HL-60 (cell line): ENCODE measurements at regions not wholly inside any gene's neighbourhood (a gene's known extent, or its start where the extent isn't known, plus 50 kb on each side); places are given as distances from the start of the nearest gene placed in this dataset.

Experiments
- DNase-seq, 2 experiments: peaks; one replicate each; pipeline ENCODE4 v3.0.0-alpha.2; 2010 to 2020; ENCODE audit warnings: low read depth in 1 of 2, low spot score in 1 of 2
- H3K27ac ChIP-seq: fragments of 250-450 bp; sonication (Bioruptor Pico); replicated peaks from 2 replicates; pipeline ENCODE4 v1.5.1; 2020; ENCODE audit warnings: mild to moderate bottlenecking, moderate library complexity
- H3K27me3 ChIP-seq: fragments of 250-450 bp; sonication (Bioruptor Pico); 2 replicates; pipeline ENCODE4 v1.5.1; 2021; ENCODE audit warnings: mild to moderate bottlenecking, moderate library complexity; ENCODE audit not compliant: insufficient read depth, poor library complexity, severe bottlenecking
- H3K4me3 ChIP-seq: replicated peaks from 2 replicates; pipeline ENCODE4 v1.5.1; 2011; ENCODE audit warnings: mild to moderate bottlenecking, control low read depth, low read length; ENCODE audit not compliant: insufficient read depth
- GABPA ChIP-seq: IDR thresholded peaks from 2 replicates; pipeline ENCODE4 v1.6.1; 2012; ENCODE audit warnings: low read depth
- POLR2AphosphoS5 ChIP-seq: IDR thresholded peaks from 2 replicates; pipeline ENCODE4 v1.6.1; 2012; ENCODE audit warnings: low read depth
- SPI1 ChIP-seq: IDR thresholded peaks from 2 replicates; pipeline ENCODE4 v1.6.1; 2012; ENCODE audit warnings: low read depth, mild to moderate bottlenecking, borderline replicate concordance
- TF ChIP-seq, protein P1 (sequence below): IDR thresholded peaks from one replicate; pipeline ENCODE4 v1.5.1; 2011; ENCODE audit warnings: low read length, control low read depth, inconsistent platforms; ENCODE audit not compliant: insufficient read depth
- TF ChIP-seq, protein P2 (sequence below): IDR thresholded peaks from 2 replicates; pipeline ENCODE4 v1.6.1; 2012; ENCODE audit warnings: low read depth; ENCODE audit not compliant: insufficient replicate concordance

DNA sequence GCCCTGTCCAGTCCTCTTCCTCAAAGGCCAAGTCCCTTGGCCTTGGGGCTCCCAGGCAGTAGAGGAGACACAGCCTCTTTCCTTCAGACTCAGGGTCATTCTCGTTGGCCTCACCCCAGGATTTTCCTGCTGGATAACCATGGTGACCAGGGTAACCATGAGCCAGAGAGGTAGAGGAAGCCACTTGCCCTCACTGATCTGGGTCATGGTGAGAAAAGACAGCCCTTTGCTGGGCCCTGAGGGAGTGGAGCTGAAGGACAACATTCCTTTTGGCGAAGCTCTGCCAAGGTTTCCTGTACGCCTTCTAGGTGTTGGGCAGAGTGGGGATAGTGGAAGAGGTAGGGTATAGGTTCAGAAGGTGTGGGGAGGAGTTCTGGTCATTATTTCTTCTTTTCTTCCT is 53.1 kb upstream of the WNT4 start:
- Histone ChIP-seq H3K27me3 (no peaks in the 10 kb centered on the region), H3K27ac (no peak overlapping the region), H3K4me3 (no peak overlapping the region)
- no peak for TF ChIP-seq POLR2AphosphoS5
- TF ChIP-seq, protein P1, sequence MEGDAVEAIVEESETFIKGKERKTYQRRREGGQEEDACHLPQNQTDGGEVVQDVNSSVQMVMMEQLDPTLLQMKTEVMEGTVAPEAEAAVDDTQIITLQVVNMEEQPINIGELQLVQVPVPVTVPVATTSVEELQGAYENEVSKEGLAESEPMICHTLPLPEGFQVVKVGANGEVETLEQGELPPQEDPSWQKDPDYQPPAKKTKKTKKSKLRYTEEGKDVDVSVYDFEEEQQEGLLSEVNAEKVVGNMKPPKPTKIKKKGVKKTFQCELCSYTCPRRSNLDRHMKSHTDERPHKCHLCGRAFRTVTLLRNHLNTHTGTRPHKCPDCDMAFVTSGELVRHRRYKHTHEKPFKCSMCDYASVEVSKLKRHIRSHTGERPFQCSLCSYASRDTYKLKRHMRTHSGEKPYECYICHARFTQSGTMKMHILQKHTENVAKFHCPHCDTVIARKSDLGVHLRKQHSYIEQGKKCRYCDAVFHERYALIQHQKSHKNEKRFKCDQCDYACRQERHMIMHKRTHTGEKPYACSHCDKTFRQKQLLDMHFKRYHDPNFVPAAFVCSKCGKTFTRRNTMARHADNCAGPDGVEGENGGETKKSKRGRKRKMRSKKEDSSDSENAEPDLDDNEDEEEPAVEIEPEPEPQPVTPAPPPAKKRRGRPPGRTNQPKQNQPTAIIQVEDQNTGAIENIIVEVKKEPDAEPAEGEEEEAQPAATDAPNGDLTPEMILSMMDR = no peak
- TF ChIP-seq, protein P2, sequence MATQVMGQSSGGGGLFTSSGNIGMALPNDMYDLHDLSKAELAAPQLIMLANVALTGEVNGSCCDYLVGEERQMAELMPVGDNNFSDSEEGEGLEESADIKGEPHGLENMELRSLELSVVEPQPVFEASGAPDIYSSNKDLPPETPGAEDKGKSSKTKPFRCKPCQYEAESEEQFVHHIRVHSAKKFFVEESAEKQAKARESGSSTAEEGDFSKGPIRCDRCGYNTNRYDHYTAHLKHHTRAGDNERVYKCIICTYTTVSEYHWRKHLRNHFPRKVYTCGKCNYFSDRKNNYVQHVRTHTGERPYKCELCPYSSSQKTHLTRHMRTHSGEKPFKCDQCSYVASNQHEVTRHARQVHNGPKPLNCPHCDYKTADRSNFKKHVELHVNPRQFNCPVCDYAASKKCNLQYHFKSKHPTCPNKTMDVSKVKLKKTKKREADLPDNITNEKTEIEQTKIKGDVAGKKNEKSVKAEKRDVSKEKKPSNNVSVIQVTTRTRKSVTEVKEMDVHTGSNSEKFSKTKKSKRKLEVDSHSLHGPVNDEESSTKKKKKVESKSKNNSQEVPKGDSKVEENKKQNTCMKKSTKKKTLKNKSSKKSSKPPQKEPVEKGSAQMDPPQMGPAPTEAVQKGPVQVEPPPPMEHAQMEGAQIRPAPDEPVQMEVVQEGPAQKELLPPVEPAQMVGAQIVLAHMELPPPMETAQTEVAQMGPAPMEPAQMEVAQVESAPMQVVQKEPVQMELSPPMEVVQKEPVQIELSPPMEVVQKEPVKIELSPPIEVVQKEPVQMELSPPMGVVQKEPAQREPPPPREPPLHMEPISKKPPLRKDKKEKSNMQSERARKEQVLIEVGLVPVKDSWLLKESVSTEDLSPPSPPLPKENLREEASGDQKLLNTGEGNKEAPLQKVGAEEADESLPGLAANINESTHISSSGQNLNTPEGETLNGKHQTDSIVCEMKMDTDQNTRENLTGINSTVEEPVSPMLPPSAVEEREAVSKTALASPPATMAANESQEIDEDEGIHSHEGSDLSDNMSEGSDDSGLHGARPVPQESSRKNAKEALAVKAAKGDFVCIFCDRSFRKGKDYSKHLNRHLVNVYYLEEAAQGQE = no peak
- no peak for TF ChIP-seq GABPA
- TF ChIP-seq SPI1 = no peak
- DNase-seq = no peak

DNA sequence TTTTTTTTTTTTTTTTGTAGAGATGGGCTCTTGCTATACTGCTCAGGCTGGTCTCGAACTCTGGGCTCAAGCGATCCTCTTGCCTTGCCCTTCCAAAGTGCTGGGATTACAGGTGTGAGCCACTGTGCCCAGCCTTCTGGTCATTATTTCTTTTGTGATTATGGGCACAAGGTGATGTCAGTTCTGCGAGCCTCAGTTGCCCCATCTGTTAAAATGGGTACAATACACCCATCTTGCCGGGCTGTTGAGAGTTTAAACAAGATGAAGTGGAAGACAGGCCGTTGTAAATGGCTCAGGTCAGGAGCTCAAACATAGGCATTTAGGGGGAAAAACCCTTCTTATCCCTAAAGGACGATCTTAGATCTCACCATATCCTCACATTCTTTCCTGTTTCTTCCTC is 53.7 kb upstream of the WNT4 start:
- no peak for DNase-seq
- H3K27me3 ChIP-seq = no peaks in the 10 kb centered on the region
- TF ChIP-seq, protein P2 = no peak
- TF ChIP-seq POLR2AphosphoS5 (no peak), SPI1 (no peak), GABPA (no peak)
- TF ChIP-seq, protein P1 = no peak
- no peak overlapping the region for H3K27ac ChIP-seq
- no peak overlapping the region for H3K4me3 ChIP-seq

- DNase-seq = no peak
- H3K27me3 ChIP-seq = no peaks in the 10 kb centered on the region
- no peak overlapping the region for H3K27ac ChIP-seq
- TF ChIP-seq, protein P1 = no peak
- TF ChIP-seq SPI1 (no peak), POLR2AphosphoS5 (no peak), GABPA (no peak)
- TF ChIP-seq, protein P2 = no peak
- H3K4me3 ChIP-seq = no peak overlapping the region
Observed at GRCh38 chr1:22197644-22198043, 54.7 kb upstream of the WNT4 start.
